C4-2B (cell line): ENCODE measurements at regions not wholly inside any gene's neighbourhood (a gene's known extent, or its start where the extent isn't known, plus 50 kb on each side); places are given as distances from the start of the nearest gene placed in this dataset.

Experiments
- CTCF ChIP-seq: fragments of 450-650 bp; conservative IDR thresholded peaks from 2 replicates; pipeline ENCODE4 v1.5.1; 2017; ENCODE audit warnings: mild to moderate bottlenecking
- ZFX ChIP-seq: fragments of 450-650 bp; IDR thresholded peaks from 2 replicates; pipeline ENCODE4 v1.6.1; 2017

GRCh38 chr9:106733828-106734380 lies 129.1 kb upstream of the ZNF462 start:
- TF ChIP-seq CTCF (no peak), ZFX (no peak)
